MM.1S (cell line): ENCODE measurements at regions not wholly inside any gene's neighbourhood (a gene's known extent, or its start where the extent isn't known, plus 50 kb on each side); places are given as distances from the start of the nearest gene placed in this dataset.

Experiments used
- DNase-seq: peaks from one replicate; pipeline ENCODE4 v3.0.0-alpha.2; 2015
- H2AFZ ChIP-seq: fragments of 300-600 bp; sonication (generic); 2 replicates; pipeline ENCODE4 v1.6.0; 2016; ENCODE audit warnings: antibody characterized with exemption, low read length
- H3F3A ChIP-seq: fragments of 300-600 bp; sonication (generic); 2 replicates; pipeline ENCODE4 v1.6.1; 2016; ENCODE audit warnings: mild to moderate bottlenecking, antibody characterized with exemption, low read length, moderate library complexity, mixed read lengths; ENCODE audit not compliant: insufficient read depth
- H3K27ac ChIP-seq: fragments of 300-600 bp; sonication (generic); 2 replicates; pipeline ENCODE4 v1.5.1; 2016; ENCODE audit warnings: mild to moderate bottlenecking, low read length
- H3K27me3 ChIP-seq: fragments of 300-600 bp; sonication (generic); replicated peaks from 2 replicates; pipeline ENCODE4 v1.6.0; 2016; ENCODE audit warnings: low read length; ENCODE audit not compliant: insufficient read depth
- H3K36me3 ChIP-seq: fragments of 300-600 bp; sonication (generic); replicated peaks from 2 replicates; pipeline ENCODE4 v1.6.1; 2016; ENCODE audit warnings: mild to moderate bottlenecking, low read length, mixed read lengths; ENCODE audit not compliant: insufficient read depth
- H3K4me1 ChIP-seq: fragments of 300-600 bp; sonication (generic); 2 replicates; pipeline ENCODE4 v1.6.1; 2016; ENCODE audit warnings: low read length, mixed read lengths
- H3K4me2 ChIP-seq: fragments of 300-600 bp; sonication (generic); 2 replicates; pipeline ENCODE4 v1.6.0; 2016; ENCODE audit warnings: low read depth, low read length
- H3K4me3 ChIP-seq: fragments of 300-600 bp; sonication (generic); 2 replicates; pipeline ENCODE4 v1.5.1; 2016; ENCODE audit warnings: low read length, mixed read lengths
- H3K79me2 ChIP-seq: fragments of 300-600 bp; sonication (generic); 2 replicates; pipeline ENCODE4 v1.6.1; 2016; ENCODE audit warnings: mixed run types, low read length, mixed read lengths
- H3K9ac ChIP-seq: fragments of 300-600 bp; sonication (generic); 2 replicates; pipeline ENCODE4 v1.6.1; 2016; ENCODE audit warnings: low read length, mixed read lengths
- H3K9me2 ChIP-seq: fragments of 300-600 bp; sonication (generic); replicated peaks from 2 replicates; pipeline ENCODE4 v1.6.1; 2016; ENCODE audit warnings: mild to moderate bottlenecking, low read length, mixed read lengths; ENCODE audit not compliant: insufficient read depth
- H3K9me3 ChIP-seq: fragments of 300-600 bp; sonication (generic); replicated peaks from 2 replicates; pipeline ENCODE4 v1.6.1; 2016; ENCODE audit warnings: mild to moderate bottlenecking, low read length, mixed read lengths; ENCODE audit not compliant: insufficient read depth
- H4K20me1 ChIP-seq: fragments of 300-600 bp; sonication (generic); 2 replicates; pipeline ENCODE4 v1.6.1; 2016; ENCODE audit warnings: mild to moderate bottlenecking, low read length, moderate library complexity, mixed read lengths; ENCODE audit not compliant: insufficient read depth
- EZH2 ChIP-seq: fragments of 300-600 bp; sonication (generic); optimal IDR thresholded peaks from 2 replicates; pipeline ENCODE3; 2017; ENCODE audit warnings: low read depth, mild to moderate bottlenecking, antibody characterized with exemption, low read length, mixed read lengths
- EZH2phosphoT487 ChIP-seq: fragments of 300-600 bp; sonication (generic); IDR thresholded peaks from 2 replicates; pipeline ENCODE4 v1.6.1; 2018; ENCODE audit warnings: antibody characterized with exemption, low read length
- TF ChIP-seq, protein P1 (sequence below): fragments of 300-600 bp; sonication (generic); IDR thresholded peaks from 2 replicates; pipeline ENCODE4 v1.5.1; 2016; ENCODE audit warnings: antibody characterized with exemption, low read length, mixed read lengths

DNA sequence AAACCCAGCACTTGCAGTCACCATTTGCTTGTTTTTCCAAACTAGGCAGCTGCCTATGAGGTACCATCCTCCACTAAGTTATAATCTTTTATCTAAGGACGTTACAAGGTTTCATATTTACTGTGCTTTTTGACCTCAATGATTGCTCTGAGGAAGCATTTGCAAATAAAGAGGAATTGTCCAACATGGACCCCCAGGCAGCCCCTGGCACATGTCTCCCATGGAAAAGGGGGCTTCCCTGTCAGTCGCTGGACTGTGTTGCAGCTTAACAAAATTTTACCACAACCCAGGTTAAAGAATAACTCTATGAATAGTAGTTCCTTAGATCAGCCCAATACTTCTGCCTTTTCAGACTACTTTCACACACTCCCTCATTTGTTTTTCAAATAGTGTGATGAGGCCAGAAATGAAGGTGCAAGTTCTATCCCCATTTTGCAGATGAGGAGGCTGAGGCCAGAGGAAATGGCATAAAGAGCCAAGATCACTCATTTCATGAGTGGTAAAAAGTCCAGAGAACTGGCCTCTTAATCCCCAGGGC, 52.8 kb upstream of the ZPBP start:
- H3K27me3 ChIP-seq, result no peaks in the 10 kb centered on the region
- no peak overlapping the region for H3K4me3 ChIP-seq
- H3K4me2 ChIP-seq, result no peak overlapping the region
- H3K9me3 ChIP-seq, result no peaks in the 10 kb centered on the region
- no peaks in the 10 kb centered on the region for H3K79me2 ChIP-seq
- H2AFZ ChIP-seq, result no peak overlapping the region
- no peak overlapping the region for H3K9ac ChIP-seq
- no peaks in the 10 kb centered on the region for H3K9me2 ChIP-seq
- DNase-seq, result no peak
- TF ChIP-seq, protein P1, sequence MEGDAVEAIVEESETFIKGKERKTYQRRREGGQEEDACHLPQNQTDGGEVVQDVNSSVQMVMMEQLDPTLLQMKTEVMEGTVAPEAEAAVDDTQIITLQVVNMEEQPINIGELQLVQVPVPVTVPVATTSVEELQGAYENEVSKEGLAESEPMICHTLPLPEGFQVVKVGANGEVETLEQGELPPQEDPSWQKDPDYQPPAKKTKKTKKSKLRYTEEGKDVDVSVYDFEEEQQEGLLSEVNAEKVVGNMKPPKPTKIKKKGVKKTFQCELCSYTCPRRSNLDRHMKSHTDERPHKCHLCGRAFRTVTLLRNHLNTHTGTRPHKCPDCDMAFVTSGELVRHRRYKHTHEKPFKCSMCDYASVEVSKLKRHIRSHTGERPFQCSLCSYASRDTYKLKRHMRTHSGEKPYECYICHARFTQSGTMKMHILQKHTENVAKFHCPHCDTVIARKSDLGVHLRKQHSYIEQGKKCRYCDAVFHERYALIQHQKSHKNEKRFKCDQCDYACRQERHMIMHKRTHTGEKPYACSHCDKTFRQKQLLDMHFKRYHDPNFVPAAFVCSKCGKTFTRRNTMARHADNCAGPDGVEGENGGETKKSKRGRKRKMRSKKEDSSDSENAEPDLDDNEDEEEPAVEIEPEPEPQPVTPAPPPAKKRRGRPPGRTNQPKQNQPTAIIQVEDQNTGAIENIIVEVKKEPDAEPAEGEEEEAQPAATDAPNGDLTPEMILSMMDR, result no peak
- TF ChIP-seq EZH2phosphoT487 (no peak), EZH2 (no peak)
- no peaks in the 10 kb centered on the region for H4K20me1 ChIP-seq
- no peaks in the 10 kb centered on the region for H3F3A ChIP-seq
- no peaks in the 10 kb centered on the region for H3K4me1 ChIP-seq
- no peak overlapping the region for H3K27ac ChIP-seq
- H3K36me3 ChIP-seq, result no peaks in the 10 kb centered on the region

DNA sequence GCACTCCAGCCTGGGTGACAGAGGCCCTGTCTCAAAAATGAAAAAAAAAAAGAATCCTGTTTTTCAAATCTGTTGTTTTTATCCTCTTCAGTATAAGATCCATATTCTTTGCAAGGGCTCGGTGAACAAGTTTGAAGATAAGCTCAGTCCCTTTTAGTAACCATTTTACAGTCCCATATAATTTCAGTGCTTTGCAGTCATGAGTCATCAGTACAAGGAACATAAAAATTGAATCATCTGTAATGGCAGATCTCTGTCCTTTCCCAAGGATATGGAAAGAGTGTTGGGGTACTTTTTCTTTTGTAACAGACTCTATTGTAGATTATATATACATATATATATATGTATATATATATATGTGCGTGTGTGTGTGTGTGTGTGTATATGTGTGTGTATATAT, 52.2 kb upstream of the ZPBP start:
- H2AFZ ChIP-seq, result no peak overlapping the region
- no peaks in the 10 kb centered on the region for H3K9me2 ChIP-seq
- H3F3A ChIP-seq, result no peaks in the 10 kb centered on the region
- TF ChIP-seq EZH2, result no peak
- TF ChIP-seq, protein P1, result no peak
- TF ChIP-seq EZH2phosphoT487, result no peak
- no peaks in the 10 kb centered on the region for H3K79me2 ChIP-seq
- no peak overlapping the region for H3K4me3 ChIP-seq
- DNase-seq, result no peak
- H3K9me3 ChIP-seq, result no peaks in the 10 kb centered on the region
- no peak overlapping the region for H3K27ac ChIP-seq
- no peak overlapping the region for H3K9ac ChIP-seq
- H3K4me1 ChIP-seq, result no peaks in the 10 kb centered on the region
- no peak overlapping the region for H3K4me2 ChIP-seq
- no peaks in the 10 kb centered on the region for H3K27me3 ChIP-seq
- H3K36me3 ChIP-seq, result no peaks in the 10 kb centered on the region
- H4K20me1 ChIP-seq, result no peaks in the 10 kb centered on the region
